ENCODE measurements at regions not wholly inside any gene's neighbourhood (a gene's known extent, or its start where the extent isn't known, plus 50 kb on each side); places are given as distances from the start of the nearest gene placed in this dataset.

DNA sequence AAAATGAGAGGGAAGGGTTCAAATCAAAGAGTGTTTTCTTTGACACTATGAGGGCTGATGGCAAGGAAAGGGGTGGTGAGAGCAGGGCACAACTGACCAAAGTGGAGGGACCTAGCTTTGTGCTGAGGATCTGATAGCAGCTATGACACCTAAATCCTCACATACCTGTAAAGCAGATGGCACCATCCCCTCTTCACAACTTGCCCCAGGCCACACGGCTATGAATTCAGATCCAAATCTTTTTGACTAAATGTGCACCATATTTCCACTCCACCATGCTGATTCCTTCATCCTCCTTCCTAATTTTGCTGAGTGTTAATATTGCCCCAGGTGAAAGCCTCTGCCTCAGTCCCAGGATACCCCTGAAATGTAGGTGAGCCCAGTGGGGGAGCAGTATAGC is 385.7 kb downstream of the PLPP3 start:
- TF ChIP-seq CTCF (IDR thresholded peaks at IDR 0.05; ENCODE audit: low read length) (no peak), EZH2 (IDR thresholded peaks at IDR 0.05; ENCODE audit: borderline replicate concordance, low read length) (no peak)
